Peyer's patch (tissue), 4 donors: ENCODE measurements at regions not wholly inside any gene's neighbourhood (a gene's known extent, or its start where the extent isn't known, plus 50 kb on each side); places are given as distances from the start of the nearest gene placed in this dataset.

ENCODE experiments used
- DNase-seq, 3 donors: peaks; one replicate each; pipeline ENCODE4 v3.0.0-alpha.2; 2017 to 2019
- H3K27ac ChIP-seq, 4 donors: fragments of 200-600 bp; sonication (generic); one replicate each; pipeline ENCODE4 v1.5.1; 2016 to 2019
- H3K27me3 ChIP-seq, 2 donors: fragments of 200-600 bp; sonication (generic); one replicate each; pipeline ENCODE4 v1.5.1; 2019
- H3K36me3 ChIP-seq, 3 donors: fragments of 200-600 bp; sonication (generic); one replicate each; pipeline ENCODE4 v1.5.1; 2016 to 2019
- H3K4me1 ChIP-seq, 4 donors: fragments of 200-600 bp; sonication (generic); one replicate each; pipeline ENCODE4 v1.5.1; 2016 to 2019
- H3K4me3 ChIP-seq, 4 donors: fragments of 200-600 bp; sonication (generic); 1 replicate in 3 of 4; 2 replicates in 1 of 4; pipeline ENCODE4 v1.5.1; 2016 to 2019; ENCODE audit warnings: mild to moderate bottlenecking in 1 of 4
- H3K9me3 ChIP-seq, 4 donors: fragments of 200-600 bp; sonication (generic); one replicate each; pipeline ENCODE4 v1.5.1; 2016 to 2019; ENCODE audit warnings: mild to moderate bottlenecking in 1 of 4
- POLR2A ChIP-seq, 2 donors: fragments of 450-650 bp; IDR thresholded peaks; one replicate each; pipeline ENCODE4 v1.5.1; 2017; ENCODE audit warnings: antibody characterized with exemption in 2 of 2, mild to moderate bottlenecking in 2 of 2, moderate library complexity in 2 of 2
- TF ChIP-seq, protein P1 (sequence below), 6 experiments: fragments of 450-650 bp in 4 of 6; fragments of 200-600 bp in 2 of 6; sonication (generic) in 1 of 6; IDR thresholded peaks; one replicate each; pipeline ENCODE4 v1.5.1; 2017 to 2019; ENCODE audit warnings: antibody characterized with exemption in 6 of 6, mild to moderate bottlenecking in 3 of 6, moderate library complexity in 1 of 6

DNA sequence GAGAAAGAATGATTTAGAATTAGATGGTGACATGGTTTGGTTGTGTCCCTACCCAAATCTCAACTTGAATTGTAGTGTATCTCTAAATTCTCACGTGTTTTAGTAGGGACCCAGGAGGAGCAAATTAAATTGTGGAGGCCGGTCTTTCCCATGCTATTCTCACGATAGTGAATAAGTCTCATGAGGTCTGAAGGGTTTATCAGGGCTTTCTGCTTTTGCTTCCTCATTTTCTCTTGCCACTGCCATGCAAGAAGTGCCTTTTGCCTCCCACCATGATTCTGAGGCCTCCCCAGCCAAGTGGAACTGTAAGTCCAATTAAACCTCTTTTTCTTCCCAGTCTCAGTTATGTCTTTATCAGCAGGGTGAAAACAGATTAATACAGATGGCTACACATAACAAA lies 167.4 kb upstream of the SVIL start:
- H3K36me3 ChIP-seq: no peaks in the 10 kb centered on the region
- no peak for DNase-seq
- no peak overlapping the region for H3K4me3 ChIP-seq
- peaks cover 0 to 16% (median 0%) of the 10 kb centered on the region in 4 donors for H3K4me1 ChIP-seq
- no peak for TF ChIP-seq POLR2A (IDR thresholded peaks at IDR 0.05)
- TF ChIP-seq, protein P1, sequence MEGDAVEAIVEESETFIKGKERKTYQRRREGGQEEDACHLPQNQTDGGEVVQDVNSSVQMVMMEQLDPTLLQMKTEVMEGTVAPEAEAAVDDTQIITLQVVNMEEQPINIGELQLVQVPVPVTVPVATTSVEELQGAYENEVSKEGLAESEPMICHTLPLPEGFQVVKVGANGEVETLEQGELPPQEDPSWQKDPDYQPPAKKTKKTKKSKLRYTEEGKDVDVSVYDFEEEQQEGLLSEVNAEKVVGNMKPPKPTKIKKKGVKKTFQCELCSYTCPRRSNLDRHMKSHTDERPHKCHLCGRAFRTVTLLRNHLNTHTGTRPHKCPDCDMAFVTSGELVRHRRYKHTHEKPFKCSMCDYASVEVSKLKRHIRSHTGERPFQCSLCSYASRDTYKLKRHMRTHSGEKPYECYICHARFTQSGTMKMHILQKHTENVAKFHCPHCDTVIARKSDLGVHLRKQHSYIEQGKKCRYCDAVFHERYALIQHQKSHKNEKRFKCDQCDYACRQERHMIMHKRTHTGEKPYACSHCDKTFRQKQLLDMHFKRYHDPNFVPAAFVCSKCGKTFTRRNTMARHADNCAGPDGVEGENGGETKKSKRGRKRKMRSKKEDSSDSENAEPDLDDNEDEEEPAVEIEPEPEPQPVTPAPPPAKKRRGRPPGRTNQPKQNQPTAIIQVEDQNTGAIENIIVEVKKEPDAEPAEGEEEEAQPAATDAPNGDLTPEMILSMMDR (IDR thresholded peaks at IDR 0.05): no peak
- H3K9me3 ChIP-seq: no peaks in the 10 kb centered on the region
- no peaks in the 10 kb centered on the region for H3K27me3 ChIP-seq
- H3K27ac ChIP-seq: no peak overlapping the region

DNA sequence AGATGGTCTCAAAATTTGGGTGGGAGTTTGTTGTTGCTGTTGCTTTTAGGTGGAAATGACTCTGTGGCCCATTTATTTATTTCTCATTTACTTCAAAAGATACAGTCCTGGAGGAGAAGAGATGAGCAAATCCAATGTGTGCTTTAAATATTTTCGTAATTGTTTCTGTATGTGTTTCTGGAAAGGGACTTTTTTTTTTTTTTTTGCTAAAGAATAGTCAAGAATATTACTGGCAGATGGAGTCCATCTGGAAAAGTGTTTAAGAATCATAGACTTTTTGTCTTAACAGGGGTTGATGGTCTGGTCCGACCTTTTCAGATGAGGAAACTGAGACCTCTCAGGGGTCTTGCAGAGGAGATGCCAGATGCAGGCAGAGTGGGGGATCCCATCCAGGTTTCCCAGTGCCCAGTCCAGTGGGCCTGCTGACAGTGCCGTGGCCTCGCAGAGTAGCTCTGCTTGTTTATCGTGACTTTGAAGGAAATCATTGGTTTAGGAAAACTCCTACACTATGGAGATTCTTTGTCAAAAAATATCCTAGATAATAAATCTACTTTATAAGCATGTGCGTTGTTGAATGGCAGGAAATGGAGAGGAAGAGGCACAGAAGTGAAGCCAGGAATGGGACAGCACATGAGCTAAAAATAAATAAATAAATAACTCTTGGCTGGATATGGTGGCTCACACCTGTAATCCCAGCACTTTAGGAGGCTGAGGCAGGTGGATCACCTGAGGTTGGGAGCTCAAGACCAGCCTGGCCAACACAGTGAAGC lies 164.3 kb upstream of the SVIL start:
- TF ChIP-seq, protein P1 (IDR thresholded peaks at IDR 0.05): no peak
- TF ChIP-seq POLR2A (IDR thresholded peaks at IDR 0.05): no peak
- Histone ChIP-seq H3K36me3 (no peaks in the 10 kb centered on the region), H3K4me3 (no peak overlapping the region), H3K4me1 (peaks cover 0 to 11% (median 0%) of the 10 kb centered on the region in 4 donors), H3K9me3 (no peaks in the 10 kb centered on the region), H3K27me3 (no peaks in the 10 kb centered on the region), H3K27ac (no peak overlapping the region)
- no peak for DNase-seq

DNA sequence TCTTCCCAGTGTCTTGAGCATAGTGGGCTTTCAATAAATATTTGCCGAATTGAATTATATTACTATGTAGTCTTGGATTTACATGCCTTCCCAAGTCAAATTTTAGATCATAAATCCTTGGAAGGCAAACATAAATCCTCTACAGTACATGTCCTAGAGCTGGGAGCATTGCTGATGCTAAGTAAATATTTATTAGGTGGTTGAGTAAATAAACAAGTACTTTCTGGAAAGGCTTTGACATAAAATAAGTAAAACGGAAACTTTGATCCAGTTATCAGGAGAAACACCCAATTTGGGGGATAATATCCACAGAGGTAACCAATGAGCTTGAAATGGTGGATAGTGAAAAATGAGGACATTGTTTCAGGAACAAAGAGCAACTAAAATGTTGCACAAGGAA lies 162.8 kb upstream of the SVIL start:
- Histone ChIP-seq H3K36me3 (no peaks in the 10 kb centered on the region), H3K4me3 (no peak overlapping the region), H3K27me3 (no peaks in the 10 kb centered on the region), H3K4me1 (no peaks in the 10 kb centered on the region), H3K9me3 (no peaks in the 10 kb centered on the region), H3K27ac (no peak overlapping the region)
- DNase-seq: no peak
- TF ChIP-seq, protein P1 (IDR thresholded peaks at IDR 0.05): no peak
- no peak for TF ChIP-seq POLR2A (IDR thresholded peaks at IDR 0.05)

DNA sequence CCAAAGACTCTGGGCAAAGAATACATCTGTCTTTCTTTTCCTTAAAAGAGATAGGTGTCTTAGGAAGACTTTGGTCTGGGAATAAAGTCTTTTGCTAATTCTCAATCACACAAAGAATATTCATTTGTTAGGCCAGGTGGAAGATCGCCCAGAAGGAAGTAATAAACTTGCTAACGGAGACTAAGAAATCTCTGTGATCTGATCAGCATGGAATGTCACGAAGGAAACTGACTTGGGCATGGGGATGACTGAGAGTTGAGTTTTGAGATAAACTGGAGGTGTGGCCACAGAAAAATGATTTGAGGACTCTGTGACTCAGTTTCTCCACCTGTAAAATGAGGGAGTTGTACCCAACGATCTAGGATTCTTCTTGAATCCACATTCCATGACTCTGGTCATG lies 161.1 kb upstream of the SVIL start:
- no peaks in the 10 kb centered on the region for H3K4me1 ChIP-seq
- no peaks in the 10 kb centered on the region for H3K36me3 ChIP-seq
- no peak overlapping the region for H3K4me3 ChIP-seq
- no peak for DNase-seq
- peak overlapping the region in 1 of 4 donors; percentile 75 for H3K27ac ChIP-seq
- no peaks in the 10 kb centered on the region for H3K27me3 ChIP-seq
- no peaks in the 10 kb centered on the region for H3K9me3 ChIP-seq
- TF ChIP-seq, protein P1 (IDR thresholded peaks at IDR 0.05): no peak
- TF ChIP-seq POLR2A (IDR thresholded peaks at IDR 0.05): no peak

DNA sequence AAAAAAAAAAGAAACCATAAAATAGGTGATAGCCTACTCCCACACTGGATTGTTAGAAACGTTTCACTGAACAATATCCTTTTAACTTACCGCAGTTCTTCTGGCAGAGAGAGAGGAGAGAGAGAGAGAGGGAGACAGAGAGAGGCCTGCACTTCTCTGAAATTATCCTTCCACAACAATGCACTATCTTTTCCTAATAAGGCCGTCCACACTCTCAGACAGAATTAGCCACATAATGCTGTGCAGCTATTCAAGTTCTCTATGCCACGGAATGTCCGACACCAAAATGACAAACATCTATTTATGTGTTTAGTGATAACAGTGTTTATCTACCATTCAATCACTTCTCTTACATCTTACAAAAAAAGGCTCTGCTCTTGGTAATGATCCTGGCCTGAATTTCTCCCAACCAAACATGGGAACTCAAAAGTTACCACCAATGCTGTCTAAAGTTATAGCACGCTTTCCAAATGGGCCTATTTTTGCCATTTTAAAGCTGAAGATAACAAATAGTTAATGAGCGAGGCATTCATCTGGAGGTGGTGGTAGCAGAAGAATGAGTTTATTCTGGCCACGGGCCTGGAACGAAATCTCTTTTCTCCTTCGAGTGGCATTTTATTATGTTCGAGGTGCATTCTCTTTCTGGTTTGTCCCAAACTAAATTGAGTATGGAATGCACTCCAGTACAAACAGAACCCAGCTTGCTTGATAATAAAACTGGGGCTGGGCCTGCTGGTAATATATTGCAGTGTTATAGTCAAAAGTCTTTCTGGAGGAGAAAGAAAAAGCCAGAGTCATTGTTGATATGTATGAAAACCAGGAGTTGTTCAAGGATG lies 160.2 kb upstream of the SVIL start:
- no peak for DNase-seq
- Histone ChIP-seq H3K27ac (peak overlapping the region in 1 of 4 donors; percentile 75), H3K9me3 (no peaks in the 10 kb centered on the region), H3K36me3 (no peaks in the 10 kb centered on the region), H3K27me3 (no peaks in the 10 kb centered on the region), H3K4me3 (no peak overlapping the region), H3K4me1 (no peaks in the 10 kb centered on the region)
- TF ChIP-seq POLR2A (IDR thresholded peaks at IDR 0.05): no peak
- TF ChIP-seq, protein P1 (IDR thresholded peaks at IDR 0.05): no peak
